GM23338 (cell line): ENCODE measurements at regions not wholly inside any gene's neighbourhood (a gene's known extent, or its start where the extent isn't known, plus 50 kb on each side); places are given as distances from the start of the nearest gene placed in this dataset.
"Not testable (repeated sequence)": the region's sequence is repeated elsewhere in the genome, so short reads cannot be mapped to it uniquely, and the experiment has no call there.

Experiments used
- EZH2 ChIP-seq: fragments of 200-600 bp; sonication (generic); IDR thresholded peaks from one replicate; pipeline ENCODE4 v1.8.0; 2017; ENCODE audit warnings: antibody characterized with exemption, mild to moderate bottlenecking, low read depth; ENCODE audit not compliant: unreplicated experiment
- TF ChIP-seq, protein P1 (sequence below), 2 experiments: fragments of 200-600 bp in 1 of 2; sonication (generic) in 1 of 2; conservative IDR thresholded peaks; 2 replicates each; pipeline versions ENCODE4 v1.5.1 to v1.6.1; 2016 to 2017; ENCODE audit warnings: antibody characterized with exemption in 2 of 2, low read depth in 2 of 2, mild to moderate bottlenecking in 2 of 2, moderate library complexity in 1 of 2
- TF ChIP-seq, protein P2 (sequence below): IDR thresholded peaks from one replicate; pipeline ENCODE4 v1.6.1; 2018; ENCODE audit warnings: antibody characterized with exemption; ENCODE audit not compliant: unreplicated experiment

DNA sequence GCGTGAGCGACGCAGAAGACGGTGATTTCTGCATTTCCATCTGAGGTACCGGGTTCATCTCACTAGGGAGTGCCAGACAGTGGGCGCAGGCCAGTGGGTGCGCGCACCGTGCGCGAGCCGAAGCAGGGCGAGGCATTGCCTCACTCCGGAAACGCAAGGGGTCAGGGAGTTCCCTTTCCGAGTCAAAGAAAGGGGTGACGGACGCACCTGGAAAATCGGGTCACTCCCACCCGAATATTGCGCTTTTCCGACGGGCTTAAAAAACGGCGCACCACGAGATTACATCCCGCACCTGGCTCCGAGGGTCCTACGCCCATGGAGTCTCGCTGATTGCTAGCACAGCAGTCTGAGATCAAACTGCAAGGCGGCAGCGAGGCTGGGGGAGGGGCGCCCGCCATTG is 63.4 kb upstream of the SH3BP4 start:
- TF ChIP-seq, protein P1, sequence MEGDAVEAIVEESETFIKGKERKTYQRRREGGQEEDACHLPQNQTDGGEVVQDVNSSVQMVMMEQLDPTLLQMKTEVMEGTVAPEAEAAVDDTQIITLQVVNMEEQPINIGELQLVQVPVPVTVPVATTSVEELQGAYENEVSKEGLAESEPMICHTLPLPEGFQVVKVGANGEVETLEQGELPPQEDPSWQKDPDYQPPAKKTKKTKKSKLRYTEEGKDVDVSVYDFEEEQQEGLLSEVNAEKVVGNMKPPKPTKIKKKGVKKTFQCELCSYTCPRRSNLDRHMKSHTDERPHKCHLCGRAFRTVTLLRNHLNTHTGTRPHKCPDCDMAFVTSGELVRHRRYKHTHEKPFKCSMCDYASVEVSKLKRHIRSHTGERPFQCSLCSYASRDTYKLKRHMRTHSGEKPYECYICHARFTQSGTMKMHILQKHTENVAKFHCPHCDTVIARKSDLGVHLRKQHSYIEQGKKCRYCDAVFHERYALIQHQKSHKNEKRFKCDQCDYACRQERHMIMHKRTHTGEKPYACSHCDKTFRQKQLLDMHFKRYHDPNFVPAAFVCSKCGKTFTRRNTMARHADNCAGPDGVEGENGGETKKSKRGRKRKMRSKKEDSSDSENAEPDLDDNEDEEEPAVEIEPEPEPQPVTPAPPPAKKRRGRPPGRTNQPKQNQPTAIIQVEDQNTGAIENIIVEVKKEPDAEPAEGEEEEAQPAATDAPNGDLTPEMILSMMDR (conservative IDR thresholded peaks at IDR 0.05; ENCODE audit: low read depth in 2 of 2), result not testable (repeated sequence)
- not testable (repeated sequence) for TF ChIP-seq EZH2
- TF ChIP-seq, protein P2, sequence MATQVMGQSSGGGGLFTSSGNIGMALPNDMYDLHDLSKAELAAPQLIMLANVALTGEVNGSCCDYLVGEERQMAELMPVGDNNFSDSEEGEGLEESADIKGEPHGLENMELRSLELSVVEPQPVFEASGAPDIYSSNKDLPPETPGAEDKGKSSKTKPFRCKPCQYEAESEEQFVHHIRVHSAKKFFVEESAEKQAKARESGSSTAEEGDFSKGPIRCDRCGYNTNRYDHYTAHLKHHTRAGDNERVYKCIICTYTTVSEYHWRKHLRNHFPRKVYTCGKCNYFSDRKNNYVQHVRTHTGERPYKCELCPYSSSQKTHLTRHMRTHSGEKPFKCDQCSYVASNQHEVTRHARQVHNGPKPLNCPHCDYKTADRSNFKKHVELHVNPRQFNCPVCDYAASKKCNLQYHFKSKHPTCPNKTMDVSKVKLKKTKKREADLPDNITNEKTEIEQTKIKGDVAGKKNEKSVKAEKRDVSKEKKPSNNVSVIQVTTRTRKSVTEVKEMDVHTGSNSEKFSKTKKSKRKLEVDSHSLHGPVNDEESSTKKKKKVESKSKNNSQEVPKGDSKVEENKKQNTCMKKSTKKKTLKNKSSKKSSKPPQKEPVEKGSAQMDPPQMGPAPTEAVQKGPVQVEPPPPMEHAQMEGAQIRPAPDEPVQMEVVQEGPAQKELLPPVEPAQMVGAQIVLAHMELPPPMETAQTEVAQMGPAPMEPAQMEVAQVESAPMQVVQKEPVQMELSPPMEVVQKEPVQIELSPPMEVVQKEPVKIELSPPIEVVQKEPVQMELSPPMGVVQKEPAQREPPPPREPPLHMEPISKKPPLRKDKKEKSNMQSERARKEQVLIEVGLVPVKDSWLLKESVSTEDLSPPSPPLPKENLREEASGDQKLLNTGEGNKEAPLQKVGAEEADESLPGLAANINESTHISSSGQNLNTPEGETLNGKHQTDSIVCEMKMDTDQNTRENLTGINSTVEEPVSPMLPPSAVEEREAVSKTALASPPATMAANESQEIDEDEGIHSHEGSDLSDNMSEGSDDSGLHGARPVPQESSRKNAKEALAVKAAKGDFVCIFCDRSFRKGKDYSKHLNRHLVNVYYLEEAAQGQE, result not testable (repeated sequence)
